GM18951 (cell line): ENCODE measurements at regions not wholly inside any gene's neighbourhood (a gene's known extent, or its start where the extent isn't known, plus 50 kb on each side); places are given as distances from the start of the nearest gene placed in this dataset.

ENCODE experiments used
- POLR2A ChIP-seq: IDR thresholded peaks from 4 replicates; pipeline ENCODE4 v1.6.1; 2011; ENCODE audit warnings: mild to moderate bottlenecking; ENCODE audit not compliant: insufficient read length, insufficient read depth; ENCODE audit errors: extremely low read depth
- in situ Hi-C: fragments of 300-500 bp; cut with MboI; formaldehyde crosslinking; loops from one replicate; pipeline ENCODE4 v1.12.0; 2022; ENCODE audit warnings: low sequenced_read_pairs, mixed read lengths, inconsistent platforms; ENCODE audit not compliant: unreplicated experiment

GRCh38 chr6:98131290-98131990, 702.9 kb upstream of the POU3F2 start:
- in situ Hi-C loops: no loop called here
- TF ChIP-seq POLR2A: no peak

DNA sequence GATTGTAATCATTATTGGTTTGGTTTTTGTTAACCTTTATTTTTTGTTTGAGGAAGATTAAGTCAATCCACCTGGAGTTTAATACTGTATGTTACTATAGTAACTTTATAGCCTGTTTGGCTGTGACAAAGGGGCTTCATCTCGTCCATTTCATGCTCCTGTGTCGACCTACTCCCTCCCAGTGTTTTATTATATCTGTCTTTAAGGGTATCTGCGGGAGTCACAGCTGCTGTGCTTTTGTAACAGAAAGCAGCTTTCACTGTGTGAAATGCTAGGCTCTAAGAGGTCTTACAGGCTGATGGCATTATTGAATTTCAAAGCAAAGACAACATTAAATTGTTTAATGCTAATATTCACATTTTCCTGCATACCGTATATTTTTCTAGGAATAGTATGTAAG, 698.0 kb upstream of the POU3F2 start:
- TF ChIP-seq POLR2A: no peak
- in situ Hi-C loops: no loop called here

DNA sequence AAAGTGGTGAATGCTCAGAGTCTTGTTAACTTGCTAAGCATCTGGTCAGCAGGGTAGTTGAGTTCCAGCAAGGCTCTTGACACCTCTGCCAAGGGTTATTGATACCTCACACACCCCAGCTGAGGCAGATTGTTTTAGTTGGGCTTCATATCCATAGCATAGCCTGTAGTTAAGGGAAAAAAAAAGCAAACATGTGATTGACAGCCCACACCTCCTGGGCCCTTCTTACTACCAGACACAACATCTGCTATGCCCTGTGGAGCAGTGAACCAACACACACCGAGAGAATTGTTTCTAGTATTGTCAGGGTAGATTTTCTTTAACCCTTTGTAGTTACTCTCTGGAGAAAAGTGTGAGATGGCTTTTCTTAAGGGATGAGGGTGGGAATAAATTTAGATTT, 697.0 kb upstream of the POU3F2 start:
- no peak for TF ChIP-seq POLR2A
- in situ Hi-C loops: no loop called here

- no peak for TF ChIP-seq POLR2A
- in situ Hi-C loops: no loop called here
Observed at GRCh38 chr6:98142839-98143238, 691.5 kb upstream of the POU3F2 start.

GRCh38 chr6:98146656-98147055, 687.7 kb upstream of the POU3F2 start:
- in situ Hi-C loops: no loop called here

DNA sequence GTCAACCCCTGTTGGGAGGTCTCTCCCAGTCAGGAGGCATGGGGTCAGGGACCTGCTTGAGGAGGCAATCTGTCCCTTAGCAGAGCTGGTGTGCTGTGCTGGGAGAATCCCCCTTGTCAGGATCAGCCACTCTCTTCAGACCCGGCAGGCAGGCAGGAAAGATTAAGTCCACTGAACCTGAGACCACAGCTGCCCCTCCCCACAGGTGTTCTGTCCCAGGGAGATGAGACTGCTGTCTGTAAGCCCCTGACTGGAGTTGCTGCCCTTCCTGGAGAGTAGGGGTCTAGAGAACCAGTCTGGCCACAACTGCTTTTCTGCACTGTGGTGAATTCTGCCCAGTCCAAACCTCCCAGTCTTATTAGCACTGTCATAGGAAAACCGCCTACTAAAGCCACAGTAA, 677.8 kb upstream of the POU3F2 start:
- no peak for TF ChIP-seq POLR2A

More at GRCh38 chr6:98146656-98147055, 687.7 kb upstream of the POU3F2 start:
- no peak for TF ChIP-seq POLR2A

GRCh38 chr6:98179606-98180005, 654.8 kb upstream of the POU3F2 start:
- TF ChIP-seq POLR2A: no peak
- in situ Hi-C loops: no loop called here

More for the DNA sequence above, 677.8 kb upstream of the POU3F2 start:
- in situ Hi-C loops: no loop called here

GRCh38 chr6:98200084-98200483, 634.3 kb upstream of the POU3F2 start:
- TF ChIP-seq POLR2A: no peak
- in situ Hi-C loops: no loop called here

GRCh38 chr6:98203170-98203806, 631.1 kb upstream of the POU3F2 start:
- TF ChIP-seq POLR2A: no peak
- in situ Hi-C loops: no loop called here

GRCh38 chr6:98212468-98212867, 621.9 kb upstream of the POU3F2 start:
- no peak for TF ChIP-seq POLR2A
- in situ Hi-C loops: no loop called here

- TF ChIP-seq POLR2A: no peak
- in situ Hi-C loops: no loop called here
Observed at GRCh38 chr6:98215531-98215930, 618.8 kb upstream of the POU3F2 start.

GRCh38 chr6:98230250-98230649, 604.1 kb upstream of the POU3F2 start:
- TF ChIP-seq POLR2A: no peak
- in situ Hi-C loops: no loop called here

DNA sequence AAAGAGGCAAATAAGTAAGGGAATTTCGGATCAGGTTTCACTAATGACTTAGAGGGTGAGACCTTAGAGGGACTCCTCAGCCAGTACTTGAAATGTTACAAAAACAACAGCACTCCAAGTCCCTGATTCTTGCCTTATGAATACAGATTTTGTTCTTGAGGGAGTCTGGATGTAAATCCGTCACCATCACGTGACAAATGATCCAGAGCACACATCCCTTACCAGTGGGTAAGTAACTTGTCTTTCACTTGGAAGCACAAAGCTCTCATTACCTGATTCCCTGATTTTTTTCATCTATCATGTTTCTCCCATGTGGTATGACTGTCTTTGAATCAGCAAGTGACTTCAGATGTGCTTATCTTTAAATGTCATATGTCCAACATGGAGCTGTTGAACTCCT, 595.3 kb upstream of the POU3F2 start:
- no peak for TF ChIP-seq POLR2A
- in situ Hi-C loops: no loop called here

- TF ChIP-seq POLR2A: no peak
- in situ Hi-C loops: no loop called here
Observed at GRCh38 chr6:98241630-98242029, 592.7 kb upstream of the POU3F2 start.
